ENCODE measurements at regions not wholly inside any gene's neighbourhood (a gene's known extent, or its start where the extent isn't known, plus 50 kb on each side); places are given as distances from the start of the nearest gene placed in this dataset.

DNA sequence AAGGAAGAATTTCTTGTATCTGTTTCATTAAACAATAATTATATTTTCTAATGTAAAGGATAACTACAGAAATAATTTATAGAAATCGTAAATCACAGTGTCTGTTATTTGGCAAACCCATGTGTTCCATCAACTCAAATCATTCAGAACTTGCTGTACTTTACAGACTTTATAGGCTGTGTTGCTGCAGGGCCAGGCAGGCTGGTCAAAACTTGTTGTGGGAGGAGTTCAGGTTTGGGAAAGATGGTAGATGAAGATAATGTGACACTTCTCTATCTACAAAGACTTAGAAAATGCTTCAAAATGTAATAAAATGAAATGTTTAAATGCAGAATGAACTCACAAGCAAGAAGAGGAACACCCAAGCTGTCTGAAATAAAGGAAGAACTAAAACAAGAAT is 183.4 kb downstream of the SEMA6D start:
- TF ChIP-seq FOXP2 (optimal IDR thresholded peaks at IDR 0.05; ENCODE audit: borderline replicate concordance, extremely low read depth, extremely low read length, insufficient read depth) (no peak), TAF1 (IDR thresholded peaks at IDR 0.05; ENCODE audit: borderline replicate concordance, insufficient read depth, low read length) (no peak), SIN3A (IDR thresholded peaks at IDR 0.05; ENCODE audit: borderline replicate concordance, insufficient read depth, low read length) (no peak), POLR2AphosphoS5 (IDR thresholded peaks at IDR 0.05; ENCODE audit: low read depth, low read length) (no peak)
- TF ChIP-seq, protein P1, sequence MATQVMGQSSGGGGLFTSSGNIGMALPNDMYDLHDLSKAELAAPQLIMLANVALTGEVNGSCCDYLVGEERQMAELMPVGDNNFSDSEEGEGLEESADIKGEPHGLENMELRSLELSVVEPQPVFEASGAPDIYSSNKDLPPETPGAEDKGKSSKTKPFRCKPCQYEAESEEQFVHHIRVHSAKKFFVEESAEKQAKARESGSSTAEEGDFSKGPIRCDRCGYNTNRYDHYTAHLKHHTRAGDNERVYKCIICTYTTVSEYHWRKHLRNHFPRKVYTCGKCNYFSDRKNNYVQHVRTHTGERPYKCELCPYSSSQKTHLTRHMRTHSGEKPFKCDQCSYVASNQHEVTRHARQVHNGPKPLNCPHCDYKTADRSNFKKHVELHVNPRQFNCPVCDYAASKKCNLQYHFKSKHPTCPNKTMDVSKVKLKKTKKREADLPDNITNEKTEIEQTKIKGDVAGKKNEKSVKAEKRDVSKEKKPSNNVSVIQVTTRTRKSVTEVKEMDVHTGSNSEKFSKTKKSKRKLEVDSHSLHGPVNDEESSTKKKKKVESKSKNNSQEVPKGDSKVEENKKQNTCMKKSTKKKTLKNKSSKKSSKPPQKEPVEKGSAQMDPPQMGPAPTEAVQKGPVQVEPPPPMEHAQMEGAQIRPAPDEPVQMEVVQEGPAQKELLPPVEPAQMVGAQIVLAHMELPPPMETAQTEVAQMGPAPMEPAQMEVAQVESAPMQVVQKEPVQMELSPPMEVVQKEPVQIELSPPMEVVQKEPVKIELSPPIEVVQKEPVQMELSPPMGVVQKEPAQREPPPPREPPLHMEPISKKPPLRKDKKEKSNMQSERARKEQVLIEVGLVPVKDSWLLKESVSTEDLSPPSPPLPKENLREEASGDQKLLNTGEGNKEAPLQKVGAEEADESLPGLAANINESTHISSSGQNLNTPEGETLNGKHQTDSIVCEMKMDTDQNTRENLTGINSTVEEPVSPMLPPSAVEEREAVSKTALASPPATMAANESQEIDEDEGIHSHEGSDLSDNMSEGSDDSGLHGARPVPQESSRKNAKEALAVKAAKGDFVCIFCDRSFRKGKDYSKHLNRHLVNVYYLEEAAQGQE (IDR thresholded peaks at IDR 0.05; ENCODE audit: insufficient read depth in 1 of 2, low read depth in 2 of 2, low read length in 2 of 2): no peak

DNA sequence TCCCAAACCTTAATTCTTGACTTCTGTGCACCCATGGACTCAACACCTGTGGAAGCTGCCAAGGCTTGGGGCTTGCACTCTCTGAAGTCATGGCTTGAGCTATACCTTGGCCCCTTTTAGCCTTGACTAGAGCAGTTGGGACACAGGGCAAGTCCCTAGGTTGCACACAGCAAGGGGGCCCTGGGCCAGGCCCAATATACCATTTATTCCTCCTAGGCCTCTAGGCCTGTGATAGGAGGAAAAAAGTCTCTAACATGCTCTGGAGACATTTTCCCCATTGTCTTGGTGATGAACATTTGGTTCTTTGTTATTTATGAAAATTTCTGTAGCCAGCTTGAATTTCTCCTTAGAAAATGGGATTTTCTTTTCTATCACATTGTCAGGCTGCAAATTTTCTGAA is 186.1 kb downstream of the SEMA6D start:
- TF ChIP-seq TAF1 (IDR thresholded peaks at IDR 0.05; ENCODE audit: borderline replicate concordance, insufficient read depth, low read length): no peak
- no peak for TF ChIP-seq SIN3A (IDR thresholded peaks at IDR 0.05; ENCODE audit: borderline replicate concordance, insufficient read depth, low read length)
- TF ChIP-seq, protein P1 (IDR thresholded peaks at IDR 0.05; ENCODE audit: insufficient read depth in 1 of 2, low read depth in 2 of 2, low read length in 2 of 2): no peak
- TF ChIP-seq FOXP2 (optimal IDR thresholded peaks at IDR 0.05; ENCODE audit: borderline replicate concordance, extremely low read depth, extremely low read length, insufficient read depth): no peak
- no peak for TF ChIP-seq POLR2AphosphoS5 (IDR thresholded peaks at IDR 0.05; ENCODE audit: low read depth, low read length)

DNA sequence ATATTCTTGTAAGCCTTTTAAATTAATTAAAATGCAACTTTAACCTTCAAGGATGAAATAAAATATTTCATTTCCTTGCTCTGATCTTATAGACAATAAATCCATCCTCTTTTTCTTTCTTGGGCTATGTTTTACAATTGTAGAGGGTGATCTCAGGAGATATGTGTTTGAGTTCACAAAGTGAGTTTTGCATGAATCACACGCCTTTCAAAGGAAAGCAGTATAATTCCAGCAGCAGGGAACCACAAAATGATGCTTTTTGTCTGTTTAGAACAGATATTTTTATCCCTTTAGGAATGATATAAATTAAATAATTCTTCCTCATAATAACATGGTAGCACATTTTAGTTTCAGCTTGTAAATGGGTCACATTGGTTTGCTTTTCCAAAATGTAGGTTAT is 191.2 kb downstream of the SEMA6D start:
- TF ChIP-seq SIN3A (IDR thresholded peaks at IDR 0.05; ENCODE audit: borderline replicate concordance, insufficient read depth, low read length): no peak
- TF ChIP-seq POLR2AphosphoS5 (IDR thresholded peaks at IDR 0.05; ENCODE audit: low read depth, low read length): no peak
- TF ChIP-seq TAF1 (IDR thresholded peaks at IDR 0.05; ENCODE audit: borderline replicate concordance, insufficient read depth, low read length): no peak
- TF ChIP-seq, protein P1 (IDR thresholded peaks at IDR 0.05; ENCODE audit: insufficient read depth in 1 of 2, low read depth in 2 of 2, low read length in 2 of 2): no peak
- no peak for TF ChIP-seq FOXP2 (optimal IDR thresholded peaks at IDR 0.05; ENCODE audit: borderline replicate concordance, extremely low read depth, extremely low read length, insufficient read depth)

DNA sequence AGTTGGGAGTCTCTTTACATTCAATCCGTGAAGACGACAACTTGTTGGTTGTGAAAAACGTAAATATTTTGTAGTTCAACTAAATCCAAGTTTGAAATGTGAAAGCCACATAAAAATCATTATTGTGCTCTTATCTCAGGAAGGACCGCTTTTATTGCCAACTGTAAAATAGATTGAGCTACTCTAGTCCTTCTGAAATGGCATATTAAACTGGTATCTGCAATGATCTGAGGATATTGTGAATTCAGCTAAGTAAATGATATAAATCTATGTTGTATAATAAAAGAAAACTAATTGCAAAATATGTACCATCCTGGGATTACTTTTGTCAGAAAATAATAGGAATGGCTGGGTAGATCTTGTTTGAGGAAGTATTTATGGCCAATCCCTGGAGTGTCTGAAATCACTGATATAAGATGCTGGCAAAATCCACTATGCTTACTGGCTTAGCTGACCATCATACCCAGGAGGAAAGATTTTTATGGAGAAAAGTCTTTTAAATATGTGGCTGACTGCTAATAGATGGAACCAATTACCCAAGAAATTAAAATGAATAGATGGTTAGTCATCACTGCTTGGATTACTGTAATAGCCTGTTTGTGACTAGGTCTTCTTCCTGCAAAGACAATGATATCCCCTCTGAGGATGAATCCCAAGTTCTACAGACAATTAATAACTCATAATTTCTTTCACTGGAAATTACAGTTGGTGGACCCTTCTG is 191.8 kb downstream of the SEMA6D start:
- TF ChIP-seq, protein P1 (IDR thresholded peaks at IDR 0.05; ENCODE audit: insufficient read depth in 1 of 2, low read depth in 2 of 2, low read length in 2 of 2): no peak
- TF ChIP-seq SIN3A (IDR thresholded peaks at IDR 0.05; ENCODE audit: borderline replicate concordance, insufficient read depth, low read length) (no peak), FOXP2 (optimal IDR thresholded peaks at IDR 0.05; ENCODE audit: borderline replicate concordance, extremely low read depth, extremely low read length, insufficient read depth) (no peak), POLR2AphosphoS5 (IDR thresholded peaks at IDR 0.05; ENCODE audit: low read depth, low read length) (no peak), TAF1 (IDR thresholded peaks at IDR 0.05; ENCODE audit: borderline replicate concordance, insufficient read depth, low read length) (no peak)

All from PFSK-1 (cell line).